ENCODE measurements at regions not wholly inside any gene's neighbourhood (a gene's known extent, or its start where the extent isn't known, plus 50 kb on each side); places are given as distances from the start of the nearest gene placed in this dataset.

DNA sequence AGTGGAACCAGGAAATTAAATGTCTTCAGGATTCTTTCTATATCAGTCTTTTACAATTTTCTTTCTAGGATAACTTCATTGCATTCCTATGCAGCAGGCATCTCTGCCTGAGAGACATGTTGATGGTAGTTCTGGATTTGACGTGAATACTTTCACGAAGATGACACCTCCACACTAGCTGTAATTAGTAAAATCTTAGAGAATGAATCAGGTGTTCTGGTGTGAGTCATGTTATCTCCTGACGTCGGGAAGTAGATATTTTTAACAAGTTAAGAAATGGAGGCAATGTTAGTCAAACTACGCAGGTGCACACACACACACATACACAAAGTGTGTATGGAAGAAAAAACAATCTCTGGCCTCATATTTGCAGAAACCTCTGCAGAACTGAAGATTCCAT lies 1661.3 kb upstream of the MIR17HG start:
- H3K4me3 ChIP-seq = no peak overlapping the region
- no peak for DNase-seq (ENCODE audit: low spot score)
- no peak overlapping the region for H3K27ac ChIP-seq
- no peaks in the 10 kb centered on the region for H3K36me3 ChIP-seq (replicated peaks; ENCODE audit: insufficient read depth, low read depth)
- no peaks in the 10 kb centered on the region for H3K79me2 ChIP-seq
- no peaks in the 10 kb centered on the region for H3K27me3 ChIP-seq
- TF ChIP-seq EZH2 (IDR thresholded peaks at IDR 0.05; ENCODE audit: borderline replicate concordance) (no peak), CTCF (IDR thresholded peaks at IDR 0.05; ENCODE audit: poor library complexity) (no peak), EZH2phosphoT487 (IDR thresholded peaks at IDR 0.05; ENCODE audit: low read depth, severe bottlenecking, unreplicated experiment) (no peak)
- H4K20me1 ChIP-seq (ENCODE audit: insufficient read depth, poor library complexity, severe bottlenecking) = no peaks in the 10 kb centered on the region
- no peak overlapping the region for H2AFZ ChIP-seq
- H3K4me1 ChIP-seq (ENCODE audit: insufficient read depth) = no peaks in the 10 kb centered on the region
- no peaks in the 10 kb centered on the region for H3K9me3 ChIP-seq (ENCODE audit: low read depth)
- H3K4me2 ChIP-seq = no peak overlapping the region
- WGBS (ENCODE audit: low lambda C conversion rate, missing lambda C conversion rate) = 82% methylated on average over 5 of the region's 5 CpGs
- H3K9me2 ChIP-seq (replicated peaks; ENCODE audit: insufficient read depth) = no peaks in the 10 kb centered on the region

DNA sequence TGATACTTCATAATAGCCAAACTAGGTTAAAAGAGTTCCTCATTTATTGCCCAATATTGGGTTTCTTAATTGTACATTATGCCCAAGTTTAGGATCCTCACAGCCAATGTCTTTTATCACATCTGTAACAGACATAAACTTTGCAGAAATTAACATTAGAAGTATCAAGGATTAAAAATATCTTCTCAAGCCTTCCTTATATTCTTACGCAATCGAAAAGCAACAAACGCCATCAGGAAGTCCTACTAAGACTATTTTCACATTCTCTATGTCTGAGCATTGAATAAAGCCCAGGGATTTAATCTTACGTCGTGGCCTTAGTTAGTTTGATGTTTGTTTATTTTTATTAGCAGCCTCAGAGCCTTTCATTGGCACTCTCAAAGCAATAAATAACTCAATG lies 1660.4 kb upstream of the MIR17HG start:
- TF ChIP-seq EZH2 (IDR thresholded peaks at IDR 0.05; ENCODE audit: borderline replicate concordance) (no peak), EZH2phosphoT487 (IDR thresholded peaks at IDR 0.05; ENCODE audit: low read depth, severe bottlenecking, unreplicated experiment) (no peak), CTCF (IDR thresholded peaks at IDR 0.05; ENCODE audit: poor library complexity) (no peak)
- no peak overlapping the region for H3K4me2 ChIP-seq
- WGBS (ENCODE audit: low lambda C conversion rate, missing lambda C conversion rate) = 58% methylated on average over 5 of the region's 5 CpGs
- no peaks in the 10 kb centered on the region for H3K4me1 ChIP-seq (ENCODE audit: insufficient read depth)
- no peak for DNase-seq (ENCODE audit: low spot score)
- H3K79me2 ChIP-seq = no peaks in the 10 kb centered on the region
- H2AFZ ChIP-seq = no peak overlapping the region
- no peak overlapping the region for H3K27ac ChIP-seq
- H3K9me3 ChIP-seq (ENCODE audit: low read depth) = no peaks in the 10 kb centered on the region
- H4K20me1 ChIP-seq (ENCODE audit: insufficient read depth, poor library complexity, severe bottlenecking) = no peaks in the 10 kb centered on the region
- H3K4me3 ChIP-seq = no peak overlapping the region
- no peaks in the 10 kb centered on the region for H3K9me2 ChIP-seq (replicated peaks; ENCODE audit: insufficient read depth)
- H3K36me3 ChIP-seq (replicated peaks; ENCODE audit: insufficient read depth, low read depth) = no peaks in the 10 kb centered on the region
- H3K27me3 ChIP-seq = no peaks in the 10 kb centered on the region

GRCh38 chr13:89688918-89689317 lies 1658.6 kb upstream of the MIR17HG start:
- no peaks in the 10 kb centered on the region for H4K20me1 ChIP-seq (ENCODE audit: insufficient read depth, poor library complexity, severe bottlenecking)
- no peak overlapping the region for H3K4me3 ChIP-seq
- no peak for DNase-seq (ENCODE audit: low spot score)
- no peaks in the 10 kb centered on the region for H3K27me3 ChIP-seq
- no peak overlapping the region for H3K4me2 ChIP-seq
- no peaks in the 10 kb centered on the region for H3K9me3 ChIP-seq (ENCODE audit: low read depth)
- no peak overlapping the region for H2AFZ ChIP-seq
- no peak overlapping the region for H3K27ac ChIP-seq
- H3K36me3 ChIP-seq (replicated peaks; ENCODE audit: insufficient read depth, low read depth) = no peaks in the 10 kb centered on the region
- TF ChIP-seq EZH2phosphoT487 (IDR thresholded peaks at IDR 0.05; ENCODE audit: low read depth, severe bottlenecking, unreplicated experiment) = no peak
- TF ChIP-seq CTCF (IDR thresholded peaks at IDR 0.05; ENCODE audit: poor library complexity) = no peak
- no peak for TF ChIP-seq EZH2 (IDR thresholded peaks at IDR 0.05; ENCODE audit: borderline replicate concordance)
- no peaks in the 10 kb centered on the region for H3K79me2 ChIP-seq
- no peaks in the 10 kb centered on the region for H3K4me1 ChIP-seq (ENCODE audit: insufficient read depth)
- WGBS (ENCODE audit: low lambda C conversion rate, missing lambda C conversion rate) = 89% methylated on average over 3 of the region's 3 CpGs
- H3K9me2 ChIP-seq (replicated peaks; ENCODE audit: insufficient read depth) = no peaks in the 10 kb centered on the region

GRCh38 chr13:89694451-89694850 lies 1653.0 kb upstream of the MIR17HG start:
- Histone ChIP-seq H4K20me1 (ENCODE audit: insufficient read depth, poor library complexity, severe bottlenecking) (no peaks in the 10 kb centered on the region), H3K27ac (no peak overlapping the region), H3K9me3 (ENCODE audit: low read depth) (no peaks in the 10 kb centered on the region), H3K36me3 (replicated peaks; ENCODE audit: insufficient read depth, low read depth) (no peaks in the 10 kb centered on the region), H2AFZ (no peak overlapping the region), H3K4me1 (ENCODE audit: insufficient read depth) (no peaks in the 10 kb centered on the region), H3K4me2 (no peak overlapping the region), H3K27me3 (no peaks in the 10 kb centered on the region), H3K9me2 (replicated peaks; ENCODE audit: insufficient read depth) (no peaks in the 10 kb centered on the region), H3K79me2 (no peaks in the 10 kb centered on the region), H3K4me3 (no peak overlapping the region)
- DNase-seq (ENCODE audit: low spot score) = no peak
- WGBS (ENCODE audit: low lambda C conversion rate, missing lambda C conversion rate) = 59% methylated on average over 1 of the region's 1 CpG
- TF ChIP-seq CTCF (IDR thresholded peaks at IDR 0.05; ENCODE audit: poor library complexity) (no peak), EZH2phosphoT487 (IDR thresholded peaks at IDR 0.05; ENCODE audit: low read depth, severe bottlenecking, unreplicated experiment) (no peak), EZH2 (IDR thresholded peaks at IDR 0.05; ENCODE audit: borderline replicate concordance) (no peak)
